ENCODE measurements at regions not wholly inside any gene's neighbourhood (a gene's known extent, or its start where the extent isn't known, plus 50 kb on each side); places are given as distances from the start of the nearest gene placed in this dataset.

GRCh38 chr5:163658702-163659567 is 153.5 kb downstream of the MAT2B start:
- Histone ChIP-seq H3K27ac (ENCODE audit: low read length) (no peak overlapping the region), H3K9me3 (ENCODE audit: control insufficient read depth, insufficient read depth, low read length) (no peaks in the 10 kb centered on the region), H3K27me3 (ENCODE audit: control insufficient read depth, insufficient read depth, low read length) (no peaks in the 10 kb centered on the region), H3K4me3 (ENCODE audit: low read length) (no peak overlapping the region), H3K36me3 (ENCODE audit: control insufficient read depth, insufficient read depth, low read length) (no peaks in the 10 kb centered on the region), H3K4me1 (ENCODE audit: control insufficient read depth, insufficient read depth, low read length) (no peaks in the 10 kb centered on the region)
- no peak for ATAC-seq
- intact Hi-C loops (cut with micrococcal nuclease) = no loop called here
- Mint-ChIP-seq H3K36me3 (no peaks in the 10 kb centered on the region), H3K4me1 (no peaks in the 10 kb centered on the region), H3K9me3 (peaks cover 0 to 4% of the 10 kb centered on the region in 2 donors), H3K27me3 (ENCODE audit: low read depth in 2 of 2) (no peaks in the 10 kb centered on the region), H3K4me3 (no peak overlapping the region), H3K27ac (no peak overlapping the region)
- no peak for DNase-seq
- WGBS (ENCODE audit: insufficient coverage) = 75% methylated on average over 7 of the region's 7 CpGs
- TF ChIP-seq CTCF (IDR thresholded peaks at IDR 0.05) = no peak

GRCh38 chr5:163659568-163659902 is 154.1 kb downstream of the MAT2B start:
- Mint-ChIP-seq H3K27ac (no peak overlapping the region), H3K9me3 (peaks cover 0 to 2% of the 10 kb centered on the region in 2 donors), H3K36me3 (no peaks in the 10 kb centered on the region), H3K4me1 (no peaks in the 10 kb centered on the region), H3K4me3 (no peak overlapping the region), H3K27me3 (ENCODE audit: low read depth in 2 of 2) (no peaks in the 10 kb centered on the region)
- Histone ChIP-seq H3K36me3 (ENCODE audit: control insufficient read depth, insufficient read depth, low read length) (no peaks in the 10 kb centered on the region), H3K9me3 (ENCODE audit: control insufficient read depth, insufficient read depth, low read length) (no peaks in the 10 kb centered on the region), H3K27ac (ENCODE audit: low read length) (no peak overlapping the region), H3K4me1 (ENCODE audit: control insufficient read depth, insufficient read depth, low read length) (no peaks in the 10 kb centered on the region), H3K27me3 (ENCODE audit: control insufficient read depth, insufficient read depth, low read length) (no peaks in the 10 kb centered on the region), H3K4me3 (ENCODE audit: low read length) (no peak overlapping the region)
- no peak for DNase-seq
- no peak for ATAC-seq
- WGBS (ENCODE audit: insufficient coverage) = 61% methylated on average over 3 of the region's 3 CpGs
- TF ChIP-seq CTCF (IDR thresholded peaks at IDR 0.05) = no peak
- intact Hi-C loops (cut with micrococcal nuclease) = no loop called here

- Mint-ChIP-seq H3K27me3 (ENCODE audit: low read depth in 2 of 2) (no peaks in the 10 kb centered on the region), H3K4me3 (no peak overlapping the region), H3K9me3 (peaks cover 0 to 2% of the 10 kb centered on the region in 2 donors), H3K4me1 (no peaks in the 10 kb centered on the region), H3K36me3 (no peaks in the 10 kb centered on the region), H3K27ac (no peak overlapping the region)
- H3K9me3 ChIP-seq (ENCODE audit: control insufficient read depth, insufficient read depth, low read length) = no peaks in the 10 kb centered on the region
- DNase-seq (no peak), ATAC-seq (no peak)
- 90% methylated on average over 1 of the region's 1 CpG for WGBS (ENCODE audit: insufficient coverage)
- H3K4me3 ChIP-seq (ENCODE audit: low read length) = no peak overlapping the region
- intact Hi-C loops (cut with micrococcal nuclease) = no loop called here
- H3K36me3 ChIP-seq (ENCODE audit: control insufficient read depth, insufficient read depth, low read length) = no peaks in the 10 kb centered on the region
- no peaks in the 10 kb centered on the region for H3K4me1 ChIP-seq (ENCODE audit: control insufficient read depth, insufficient read depth, low read length)
- no peaks in the 10 kb centered on the region for H3K27me3 ChIP-seq (ENCODE audit: control insufficient read depth, insufficient read depth, low read length)
- no peak for TF ChIP-seq CTCF (IDR thresholded peaks at IDR 0.05)
- H3K27ac ChIP-seq (ENCODE audit: low read length) = no peak overlapping the region
These were observed 155.1 kb downstream of the MAT2B start for GRCh38 chr5:163660486-163660885.

GRCh38 chr5:163661360-163661759 is 155.9 kb downstream of the MAT2B start:
- 63% methylated on average over 1 of the region's 1 CpG for WGBS (ENCODE audit: insufficient coverage)
- H3K4me1 Mint-ChIP-seq = no peaks in the 10 kb centered on the region
- no peak for DNase-seq
- Histone ChIP-seq H3K36me3 (ENCODE audit: control insufficient read depth, insufficient read depth, low read length) (no peaks in the 10 kb centered on the region), H3K4me3 (ENCODE audit: low read length) (no peak overlapping the region), H3K4me1 (ENCODE audit: control insufficient read depth, insufficient read depth, low read length) (no peaks in the 10 kb centered on the region), H3K27ac (ENCODE audit: low read length) (no peak overlapping the region), H3K9me3 (ENCODE audit: control insufficient read depth, insufficient read depth, low read length) (no peaks in the 10 kb centered on the region), H3K27me3 (ENCODE audit: control insufficient read depth, insufficient read depth, low read length) (no peaks in the 10 kb centered on the region)
- H3K27me3 Mint-ChIP-seq (ENCODE audit: low read depth in 2 of 2) = no peaks in the 10 kb centered on the region
- H3K27ac Mint-ChIP-seq = no peak overlapping the region
- no peak overlapping the region for H3K4me3 Mint-ChIP-seq
- TF ChIP-seq CTCF (IDR thresholded peaks at IDR 0.05) = no peak
- peaks cover 0 to 2% of the 10 kb centered on the region in 2 donors for H3K9me3 Mint-ChIP-seq
- H3K36me3 Mint-ChIP-seq = no peaks in the 10 kb centered on the region
- intact Hi-C loops (cut with micrococcal nuclease) = no loop called here
- no peak for ATAC-seq

Data from natural killer cell (primary cell).